Esophagus (tissue), 2 donors: ENCODE measurements at regions not wholly inside any gene's neighbourhood (a gene's known extent, or its start where the extent isn't known, plus 50 kb on each side); places are given as distances from the start of the nearest gene placed in this dataset.
"Not testable (repeated sequence)": the region's sequence is repeated elsewhere in the genome, so short reads cannot be mapped to it uniquely, and the experiment has no call there.

ENCODE experiments used
- H3K27ac ChIP-seq, 2 donors: one replicate each; pipeline ENCODE4 v1.5.1; 2013; ENCODE audit warnings: low read depth in 2 of 2, mild to moderate bottlenecking in 2 of 2, inconsistent platforms in 1 of 2, low read length in 1 of 2, moderate library complexity in 1 of 2
- H3K27me3 ChIP-seq, 2 donors: one replicate each; pipeline ENCODE4 v1.6.1; 2013; ENCODE audit warnings: low read length in 2 of 2, control low read depth in 1 of 2, mild to moderate bottlenecking in 1 of 2; ENCODE audit not compliant: insufficient read depth in 2 of 2, control insufficient read depth in 1 of 2
- H3K36me3 ChIP-seq, 2 donors: one replicate each; pipeline ENCODE4 v1.6.1; 2013; ENCODE audit warnings: low read length in 1 of 2; ENCODE audit not compliant: control insufficient read depth in 2 of 2, insufficient read depth in 2 of 2
- H3K4me1 ChIP-seq, 2 donors: one replicate each; pipeline ENCODE4 v1.6.1; 2013; ENCODE audit warnings: low read length in 1 of 2; ENCODE audit not compliant: control insufficient read depth in 2 of 2, insufficient read depth in 2 of 2
- H3K4me3 ChIP-seq, 2 donors: one replicate each; pipeline ENCODE4 v1.5.1; 2013; ENCODE audit warnings: low read length in 2 of 2, mild to moderate bottlenecking in 2 of 2, low read depth in 1 of 2, moderate library complexity in 1 of 2
- H3K9me3 ChIP-seq, 2 donors: one replicate each; pipeline ENCODE4 v1.6.1; 2013; ENCODE audit warnings: mild to moderate bottlenecking in 2 of 2, low read depth in 1 of 2, low read length in 1 of 2, moderate library complexity in 1 of 2; ENCODE audit not compliant: control insufficient read depth in 2 of 2, insufficient read depth in 1 of 2
- WGBS, 2 donors: extraction: QIAGEN DNeasy Blood & Tissue Kit; methylation state at CpG; one replicate each; pipeline ENCODE4 v1.1.7; 2013; 5-methylcytosine and 5-hydroxymethylcytosine counted together
- donor health status: healthy with polysubstance abuse.
- donor health status: Bipolar disorder and iron deficiency.

DNA sequence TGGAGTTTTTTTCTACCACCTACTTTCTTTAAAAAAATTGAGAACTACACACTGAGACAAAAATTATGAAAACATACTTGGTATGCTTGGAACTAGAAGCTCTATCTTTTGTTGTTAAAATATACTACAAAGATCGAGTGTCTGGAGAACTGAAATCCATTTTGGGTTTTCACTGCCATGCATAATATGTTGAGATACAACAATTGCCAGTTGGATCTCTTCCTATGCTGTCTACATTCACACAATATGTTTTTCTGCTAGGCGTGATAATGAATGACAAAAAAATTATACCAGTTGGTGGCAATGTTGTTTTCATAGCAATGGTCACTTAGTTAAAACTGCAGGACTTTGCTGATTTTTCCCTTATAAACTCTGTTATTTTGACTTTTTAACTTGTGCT is 605.4 kb upstream of the LCORL start:
- peaks cover 6 to 7% of the 10 kb centered on the region in 2 donors for H3K9me3 ChIP-seq
- H3K4me1 ChIP-seq = no peaks in the 10 kb centered on the region
- H3K27ac ChIP-seq = no peak overlapping the region
- no peak overlapping the region for H3K4me3 ChIP-seq
- no peaks in the 10 kb centered on the region for H3K27me3 ChIP-seq
- 49 to 62% methylated on average over 2 of the region's 2 CpGs for WGBS, 2 donors
- no peaks in the 10 kb centered on the region for H3K36me3 ChIP-seq

DNA sequence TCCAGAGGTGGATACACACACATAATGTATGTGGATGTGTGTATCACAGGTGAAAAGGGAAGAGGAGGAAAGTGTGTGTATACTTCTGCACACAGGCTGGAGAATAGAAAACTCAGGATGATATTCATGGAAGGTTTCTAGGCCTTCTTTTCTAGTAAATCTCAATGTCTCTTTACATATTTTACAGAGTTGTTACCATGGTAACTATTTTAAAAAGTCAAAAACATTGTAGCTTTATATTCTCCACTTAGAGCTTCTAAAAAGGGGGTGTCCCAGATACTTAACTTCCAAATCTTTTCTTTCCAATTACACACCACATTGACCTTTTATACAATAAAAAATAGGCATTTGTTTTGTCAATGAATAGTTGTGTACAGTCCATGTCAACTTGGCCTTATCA is 604.8 kb upstream of the LCORL start:
- H3K4me1 ChIP-seq = no peaks in the 10 kb centered on the region
- no peak overlapping the region for H3K4me3 ChIP-seq
- H3K36me3 ChIP-seq = no peaks in the 10 kb centered on the region
- H3K9me3 ChIP-seq = peaks cover 6 to 7% of the 10 kb centered on the region in 2 donors
- no peaks in the 10 kb centered on the region for H3K27me3 ChIP-seq
- H3K27ac ChIP-seq = no peak overlapping the region

DNA sequence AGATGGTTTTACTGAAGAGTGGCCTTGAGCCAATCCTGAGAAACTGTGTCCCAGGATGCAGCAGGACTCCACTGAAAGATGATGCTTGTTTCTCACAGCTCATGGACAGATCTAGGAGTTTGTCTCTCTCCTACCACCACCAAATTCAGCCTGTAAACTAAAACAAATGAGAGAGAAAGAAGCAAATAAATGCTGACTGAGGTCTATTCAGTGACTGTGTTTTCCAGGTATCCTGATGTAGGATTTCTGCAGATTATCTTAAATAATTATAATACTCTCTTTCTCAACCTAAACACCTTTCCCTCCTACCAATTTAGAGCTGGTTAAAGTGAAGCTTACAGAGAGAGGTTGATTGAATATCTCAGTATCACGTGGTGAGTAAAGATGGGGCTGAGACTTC is 599.6 kb upstream of the LCORL start:
- H3K27ac ChIP-seq = no peak overlapping the region
- WGBS, 2 donors = 75 to 81% methylated on average over 1 of the region's 1 CpG
- no peaks in the 10 kb centered on the region for H3K4me1 ChIP-seq
- no peaks in the 10 kb centered on the region for H3K27me3 ChIP-seq
- no peaks in the 10 kb centered on the region for H3K36me3 ChIP-seq
- H3K9me3 ChIP-seq = no peaks in the 10 kb centered on the region
- H3K4me3 ChIP-seq = no peak overlapping the region

DNA sequence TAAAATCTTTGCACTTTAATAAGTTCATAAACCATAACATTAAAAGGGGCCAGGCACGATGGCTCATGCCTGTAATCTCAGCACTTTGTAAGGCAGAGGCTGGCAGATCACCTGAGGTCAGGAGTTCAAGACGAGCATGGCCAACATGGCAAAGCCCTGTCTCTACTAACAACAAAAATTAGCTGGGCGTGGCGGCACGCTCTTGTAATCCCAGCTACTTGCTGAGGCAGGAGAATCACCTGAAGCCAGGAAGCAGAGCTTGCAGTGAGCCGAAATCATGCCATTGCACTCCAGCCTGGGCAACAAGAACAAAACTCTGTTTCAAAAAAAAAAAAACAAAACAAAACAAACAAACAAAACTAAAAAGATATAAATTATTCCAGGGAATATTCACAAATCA is 595.2 kb upstream of the LCORL start:
- H3K27ac ChIP-seq = no peak overlapping the region
- H3K36me3 ChIP-seq = no peaks in the 10 kb centered on the region
- 54 to 55% methylated on average over 6 of the region's 6 CpGs for WGBS, 2 donors
- no peaks in the 10 kb centered on the region for H3K4me1 ChIP-seq
- no peaks in the 10 kb centered on the region for H3K9me3 ChIP-seq
- no peak overlapping the region for H3K4me3 ChIP-seq
- H3K27me3 ChIP-seq = no peaks in the 10 kb centered on the region

DNA sequence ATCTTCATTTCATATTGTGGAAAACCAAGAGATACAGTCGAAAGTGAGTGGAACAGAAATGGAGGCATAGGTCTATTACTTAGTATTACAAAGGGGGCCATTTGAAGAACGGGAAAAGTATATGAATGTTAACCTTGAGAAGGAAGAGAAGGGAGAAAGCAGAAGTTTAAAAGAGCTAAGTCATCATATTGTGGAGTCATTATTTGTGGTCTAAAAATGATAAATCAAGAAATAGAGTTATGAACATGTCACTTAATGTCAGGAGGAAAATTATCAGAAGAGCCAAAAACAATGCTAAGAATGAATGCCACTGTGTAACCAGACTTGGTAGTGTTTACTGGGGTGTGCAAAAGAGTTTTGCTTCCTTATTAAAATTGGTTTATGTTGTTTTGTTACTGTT is 589.5 kb upstream of the LCORL start:
- Histone ChIP-seq H3K4me1 (no peaks in the 10 kb centered on the region), H3K9me3 (no peaks in the 10 kb centered on the region), H3K27me3 (no peaks in the 10 kb centered on the region), H3K36me3 (no peaks in the 10 kb centered on the region), H3K4me3 (no peak overlapping the region), H3K27ac (no peak overlapping the region)
- WGBS, 2 donors = 76 to 84% methylated on average over 2 of the region's 2 CpGs

DNA sequence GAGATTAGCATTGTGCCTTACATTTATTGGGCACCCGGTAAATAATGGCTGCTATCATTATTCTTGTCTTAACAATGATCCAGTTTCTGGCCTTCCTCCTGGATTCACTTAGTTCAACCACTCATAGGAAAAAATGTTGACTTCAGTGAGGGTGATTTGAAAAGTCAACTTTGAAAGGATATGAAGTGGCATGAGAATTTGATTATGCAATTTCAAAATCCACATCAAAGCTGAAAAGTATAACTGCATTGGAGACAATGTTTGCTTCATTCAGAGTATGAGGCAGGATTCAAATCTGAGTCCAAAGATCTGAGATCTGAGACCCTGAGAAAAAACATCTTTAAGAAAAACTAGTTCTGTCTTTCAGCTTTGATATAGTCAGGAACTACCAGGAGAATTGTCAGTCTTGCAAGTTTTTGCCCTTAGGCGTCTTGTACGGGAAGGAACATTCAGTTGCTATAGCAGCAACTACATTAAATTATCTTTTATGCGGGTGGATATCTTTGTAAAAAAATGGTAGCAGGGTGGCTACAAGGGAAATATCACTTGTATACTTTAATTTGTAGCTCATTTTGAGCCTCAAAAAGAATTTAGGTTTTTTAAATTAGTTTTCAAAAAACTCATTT is 587.5 kb upstream of the LCORL start:
- Histone ChIP-seq H3K27me3 (no peaks in the 10 kb centered on the region), H3K4me3 (no peak overlapping the region), H3K4me1 (no peaks in the 10 kb centered on the region), H3K27ac (no peak overlapping the region), H3K9me3 (no peaks in the 10 kb centered on the region), H3K36me3 (no peaks in the 10 kb centered on the region)
- 57 to 68% methylated on average over 4 of the region's 4 CpGs for WGBS, 2 donors

DNA sequence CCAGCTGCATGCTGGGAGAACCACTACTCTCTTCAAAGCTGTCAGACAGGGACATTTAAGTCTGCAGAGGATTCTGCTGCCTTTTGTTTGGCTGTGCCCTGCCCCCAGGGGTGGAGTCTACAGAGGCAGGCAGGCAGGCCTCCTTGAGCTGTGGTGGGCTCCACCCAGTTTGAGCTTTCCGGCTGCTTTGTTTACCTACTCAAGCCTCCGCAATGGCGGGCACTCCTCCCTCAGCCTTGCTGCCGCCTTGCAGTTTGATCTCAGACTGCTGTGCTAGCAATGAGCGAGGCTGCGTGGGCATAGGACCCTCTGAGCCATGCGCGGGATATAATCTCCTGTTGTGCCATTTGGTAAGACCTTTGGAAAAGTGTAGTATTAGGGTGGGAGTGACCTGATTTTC is 581.1 kb upstream of the LCORL start:
- H3K27me3 ChIP-seq, H3K36me3 ChIP-seq, H3K4me3 ChIP-seq, H3K4me1 ChIP-seq, H3K27ac ChIP-seq, H3K9me3 ChIP-seq: not testable (repeated sequence)
- 85 to 91% methylated on average over 8 of the region's 8 CpGs for WGBS, 2 donors

DNA sequence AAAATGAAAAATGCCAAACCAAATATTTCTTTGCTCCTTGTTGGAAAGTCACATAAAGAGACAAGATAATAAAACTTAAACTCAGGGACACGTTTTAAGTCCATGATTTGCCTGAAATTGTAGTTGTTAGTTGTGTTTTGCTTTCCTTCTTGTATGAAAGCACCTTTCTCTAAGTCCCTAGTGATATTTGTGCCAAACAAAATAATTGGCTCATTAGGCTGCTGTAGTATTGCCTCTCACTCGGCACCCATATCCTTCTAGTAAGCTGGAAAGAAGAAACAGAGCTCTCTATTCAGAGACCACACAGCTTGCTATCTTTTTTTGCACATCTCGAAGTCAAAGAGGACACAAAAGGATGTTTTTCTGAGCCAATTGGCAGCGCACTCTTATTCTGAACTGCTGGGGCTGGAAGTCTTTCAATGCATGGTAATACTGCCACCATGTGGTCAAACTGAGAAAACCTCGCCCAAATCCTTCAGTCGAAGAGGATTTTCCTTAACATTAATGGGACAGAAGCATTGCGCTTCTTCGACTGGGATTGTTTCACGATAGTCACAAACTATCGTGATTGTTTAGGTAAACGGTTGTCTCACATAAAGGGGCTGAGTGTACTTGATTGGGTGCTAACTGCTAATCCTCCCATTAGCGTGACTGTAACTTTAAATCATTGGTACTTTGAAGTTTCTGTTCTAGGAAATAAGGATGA is 571.9 kb upstream of the LCORL start:
- H3K36me3 ChIP-seq = no peaks in the 10 kb centered on the region
- H3K4me1 ChIP-seq = no peaks in the 10 kb centered on the region
- H3K9me3 ChIP-seq = no peaks in the 10 kb centered on the region
- WGBS, 2 donors = 5% methylated on average over 12 of the region's 12 CpGs
- H3K27me3 ChIP-seq = no peaks in the 10 kb centered on the region
- H3K27ac ChIP-seq = no peak overlapping the region
- H3K4me3 ChIP-seq = no peak overlapping the region

DNA sequence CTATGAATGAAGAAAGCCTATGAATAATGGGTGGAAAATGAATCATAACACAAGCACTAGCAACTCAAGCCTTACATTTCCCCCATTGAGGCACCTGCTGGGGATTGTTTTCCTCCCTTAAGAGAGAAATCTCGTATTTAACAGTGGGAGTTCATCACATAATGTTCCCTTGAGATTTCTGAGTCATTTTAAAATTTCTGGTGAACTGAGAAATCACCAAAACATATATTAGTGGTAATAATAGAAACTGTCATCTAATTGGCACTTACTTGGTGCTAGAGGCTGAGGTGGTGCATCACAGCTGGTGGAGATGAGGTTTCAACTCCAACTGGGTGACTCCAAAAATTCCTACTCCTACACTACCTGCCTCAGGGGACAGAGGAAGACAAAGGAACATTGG is 561.3 kb upstream of the LCORL start:
- Histone ChIP-seq H3K9me3 (no peaks in the 10 kb centered on the region), H3K36me3 (no peaks in the 10 kb centered on the region), H3K4me1 (no peaks in the 10 kb centered on the region), H3K27me3 (no peaks in the 10 kb centered on the region), H3K4me3 (no peak overlapping the region), H3K27ac (no peak overlapping the region)
- 34 to 43% methylated on average over 1 of the region's 1 CpG for WGBS, 2 donors

DNA sequence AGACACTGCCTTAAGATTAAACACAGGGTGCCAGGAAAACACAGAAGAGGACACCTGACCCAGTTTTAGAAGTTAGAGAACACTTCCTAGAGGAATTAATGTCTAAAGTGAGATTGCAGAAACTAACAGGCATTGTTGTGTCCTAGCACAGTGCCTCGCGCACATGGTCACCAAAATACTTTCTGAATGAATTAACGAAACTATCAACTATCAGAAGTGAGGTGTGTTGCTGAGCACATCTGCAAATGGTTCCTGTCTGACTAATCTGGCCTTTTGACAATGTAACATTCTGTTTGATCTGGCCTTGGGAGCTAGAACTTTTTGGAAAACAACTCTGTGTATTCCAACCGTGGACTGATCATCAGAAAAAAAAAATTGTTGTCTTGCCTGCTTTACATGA is 556.8 kb upstream of the LCORL start:
- 54 to 71% methylated on average over 4 of the region's 4 CpGs for WGBS, 2 donors
- H3K27me3 ChIP-seq = no peaks in the 10 kb centered on the region
- H3K36me3 ChIP-seq = no peaks in the 10 kb centered on the region
- H3K9me3 ChIP-seq = no peaks in the 10 kb centered on the region
- H3K4me3 ChIP-seq = no peak overlapping the region
- H3K4me1 ChIP-seq = no peaks in the 10 kb centered on the region
- H3K27ac ChIP-seq = no peak overlapping the region
